NCI-H345 treated with DMSO at 0.1 percent for 48 hours (cell line): ENCODE measurements at regions not wholly inside any gene's neighbourhood (a gene's known extent, or its start where the extent isn't known, plus 50 kb on each side); places are given as distances from the start of the nearest gene placed in this dataset.

Experiments
- DNase-seq: peaks from one replicate; lab custom pipeline; 2025; ENCODE audit not compliant: unreplicated experiment; lab: John Stamatoyannopoulos, UW

DNA sequence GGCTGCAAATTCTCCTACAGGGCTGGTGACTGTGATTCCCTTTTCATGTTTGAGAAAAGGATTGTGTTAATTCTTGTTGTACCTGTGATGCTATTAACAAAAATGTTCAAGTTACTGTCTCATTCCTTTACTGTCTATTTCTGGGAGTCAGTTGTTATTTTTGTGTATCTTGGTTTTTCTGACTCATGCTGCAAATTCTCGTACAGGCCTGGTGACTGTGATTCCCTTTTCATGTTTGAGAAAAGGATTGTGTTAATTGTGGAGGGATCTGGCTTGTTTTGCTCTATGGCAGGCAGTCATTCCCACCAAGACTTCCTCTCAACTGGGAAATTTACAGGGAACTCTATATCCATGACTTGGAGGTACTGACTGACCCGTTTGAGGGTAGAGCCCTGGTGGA is 693.4 kb upstream of the INTU start:
- DNase-seq, result no peak

DNA sequence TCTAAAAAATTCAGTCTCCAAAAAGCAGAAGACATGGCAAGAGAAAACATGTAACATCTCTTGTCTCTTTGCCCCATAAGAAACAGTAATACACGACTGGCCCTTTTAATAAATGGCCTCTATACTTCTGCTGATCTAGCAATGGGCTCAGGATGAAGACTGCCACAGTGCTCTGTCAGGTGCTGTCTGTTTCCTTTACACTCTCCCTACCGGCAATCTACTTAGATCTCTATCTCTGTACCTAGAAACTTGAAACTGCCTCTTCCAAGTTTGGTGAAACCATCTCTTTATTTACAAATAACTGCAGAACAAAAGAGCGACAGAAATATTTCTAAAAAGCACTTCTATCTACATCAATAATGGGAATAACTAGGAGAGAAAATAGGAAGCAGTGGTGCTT is 685.2 kb upstream of the INTU start:
- DNase-seq, result no peak

DNA sequence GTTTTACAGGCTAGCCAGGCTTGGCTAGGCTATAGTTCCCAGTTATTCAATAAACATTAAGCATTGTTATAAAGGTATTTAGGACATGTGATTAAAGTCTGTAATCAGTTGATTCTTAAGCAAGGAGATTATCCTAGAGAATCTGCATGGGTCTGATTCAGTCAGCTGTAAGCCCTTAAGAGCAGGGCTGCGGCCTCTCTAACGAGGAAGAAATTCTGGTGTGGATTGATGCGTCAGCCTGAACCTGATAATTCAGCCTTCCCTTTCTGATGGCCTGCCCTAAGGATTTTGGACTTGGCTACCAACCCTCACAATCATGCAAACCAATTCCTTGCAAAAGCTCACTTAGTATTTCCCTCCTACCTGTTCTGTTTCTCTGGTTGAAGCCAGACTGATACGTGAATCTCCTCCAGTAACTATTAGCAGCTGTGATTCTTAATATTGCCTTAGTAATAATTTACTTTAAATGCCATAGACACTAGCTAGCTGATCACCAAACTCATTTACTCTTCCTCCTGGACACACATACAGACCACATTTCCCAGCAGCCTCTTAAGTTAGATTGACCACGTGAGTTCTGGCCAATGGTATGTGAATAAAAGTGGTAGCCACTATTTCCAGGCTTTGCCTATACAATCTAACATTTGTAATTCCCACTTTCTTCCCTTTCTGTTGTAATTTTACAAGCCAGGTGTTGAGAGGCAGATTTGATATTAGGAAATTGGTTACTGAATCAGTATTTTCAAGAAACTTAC is 678.0 kb upstream of the INTU start:
- no peak for DNase-seq

DNA sequence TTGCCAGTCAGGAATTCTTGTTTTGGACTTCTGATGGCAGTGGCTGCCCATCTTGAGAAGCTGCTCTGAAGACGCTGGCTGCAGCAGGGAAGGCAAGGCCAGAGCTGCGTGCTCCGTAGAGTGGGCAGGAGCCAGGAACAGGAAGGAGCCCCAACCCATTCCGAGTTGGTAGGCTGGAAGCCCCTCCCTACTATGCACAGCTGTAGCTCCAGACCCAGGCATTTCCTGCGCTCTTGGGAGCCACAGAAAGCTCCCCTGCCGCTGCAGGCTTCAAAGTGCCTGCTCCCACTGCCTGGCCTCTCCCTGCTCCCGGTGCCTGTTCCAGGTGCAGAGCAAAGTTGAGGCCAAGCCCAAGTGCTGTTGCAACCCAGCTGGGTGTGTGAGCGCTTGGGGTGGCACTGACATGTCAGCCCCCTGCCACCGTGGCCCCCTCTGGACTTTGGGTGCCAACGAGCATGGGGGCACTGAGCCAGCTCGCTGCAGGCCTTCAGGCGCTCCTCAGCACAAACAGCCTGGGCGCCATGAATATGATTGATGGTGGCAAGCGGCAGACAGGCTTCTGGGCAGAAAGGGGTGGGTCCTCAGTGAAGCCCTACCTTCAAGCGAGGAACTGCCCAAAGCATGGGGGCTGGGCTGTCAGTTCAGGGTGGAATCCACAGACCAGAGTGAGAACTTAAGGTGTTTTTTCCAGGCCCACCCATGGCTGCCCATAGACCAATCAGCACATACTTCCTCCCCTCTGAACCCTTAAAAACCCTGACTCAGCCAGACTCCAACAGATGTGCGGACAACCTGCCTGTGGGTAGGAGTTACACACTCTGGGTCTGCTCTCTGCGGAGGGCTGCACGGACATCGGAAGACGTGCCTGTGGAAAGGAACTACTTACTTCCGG is 677.2 kb upstream of the INTU start:
- no peak for DNase-seq

DNA sequence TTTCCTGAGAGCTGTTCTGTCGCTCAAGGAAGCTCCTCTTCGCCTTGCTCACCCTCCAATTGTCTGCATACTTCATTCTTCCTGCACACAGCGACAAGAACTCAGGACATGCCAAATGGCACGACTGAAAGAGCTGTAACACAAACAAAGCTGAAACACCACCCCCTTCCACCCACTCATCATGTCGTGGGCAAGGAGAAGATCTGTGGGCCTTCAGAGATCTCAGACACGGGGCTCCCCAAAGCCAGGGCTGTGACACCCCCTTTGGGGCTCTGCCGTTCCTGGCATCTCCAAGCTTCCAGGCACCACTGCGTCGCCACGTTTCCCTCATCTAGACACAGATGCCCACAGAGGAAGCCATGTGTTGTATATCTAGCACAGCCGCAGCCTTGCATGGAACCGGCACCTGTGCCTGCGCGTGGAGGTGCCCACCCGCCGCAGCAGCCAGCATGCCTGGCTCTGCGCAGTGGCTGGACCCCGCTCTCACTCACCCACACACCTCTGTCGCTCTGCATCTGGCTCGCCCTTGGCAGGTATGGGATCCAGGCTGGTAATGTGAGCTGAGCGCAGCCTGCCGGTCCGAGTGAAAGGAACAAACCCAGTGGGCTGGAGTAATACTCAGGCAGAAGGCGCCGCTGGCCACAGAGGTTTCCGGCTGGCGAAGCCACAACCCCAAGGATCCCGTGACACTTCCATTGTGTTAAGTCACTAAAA is 676.4 kb upstream of the INTU start:
- DNase-seq, result no peak

DNA sequence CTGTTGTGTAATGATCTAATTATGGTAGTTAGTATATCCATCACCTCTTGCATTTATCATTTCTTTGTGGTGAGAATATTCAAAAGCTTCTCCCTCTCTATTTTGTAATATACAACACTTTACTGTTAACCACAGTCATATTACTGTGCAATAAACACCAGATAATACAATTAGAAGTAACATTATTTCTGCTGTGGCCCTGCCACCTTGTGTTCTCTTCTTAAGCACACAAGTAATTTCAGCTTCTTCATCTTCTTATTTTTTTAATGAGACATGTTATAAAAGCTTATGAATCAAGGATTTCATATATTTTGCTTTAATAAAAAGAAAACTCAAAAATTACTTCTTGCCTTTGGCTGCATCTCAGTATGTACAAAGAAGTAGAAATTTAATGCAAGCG is 675.2 kb upstream of the INTU start:
- DNase-seq, result no peak

DNA sequence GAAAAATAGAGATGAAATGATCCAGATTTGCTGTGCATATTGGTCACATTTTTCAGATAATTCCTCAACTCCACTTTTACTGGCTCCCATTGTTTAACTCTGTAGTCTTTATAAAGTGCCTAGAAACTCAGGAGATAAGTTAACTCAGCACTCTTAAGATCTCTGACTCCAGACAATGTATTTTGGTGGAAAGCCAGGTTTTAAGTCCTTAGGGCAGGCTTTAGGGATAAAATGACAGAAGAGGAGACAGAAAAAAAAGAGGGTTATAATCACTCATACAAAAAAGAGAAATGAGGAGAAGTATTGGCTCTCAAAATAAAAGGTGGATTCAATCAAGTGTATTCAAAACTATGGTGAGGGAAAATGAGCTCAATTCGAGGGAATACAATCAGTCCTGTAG is 674.8 kb upstream of the INTU start:
- DNase-seq, result no peak

DNA sequence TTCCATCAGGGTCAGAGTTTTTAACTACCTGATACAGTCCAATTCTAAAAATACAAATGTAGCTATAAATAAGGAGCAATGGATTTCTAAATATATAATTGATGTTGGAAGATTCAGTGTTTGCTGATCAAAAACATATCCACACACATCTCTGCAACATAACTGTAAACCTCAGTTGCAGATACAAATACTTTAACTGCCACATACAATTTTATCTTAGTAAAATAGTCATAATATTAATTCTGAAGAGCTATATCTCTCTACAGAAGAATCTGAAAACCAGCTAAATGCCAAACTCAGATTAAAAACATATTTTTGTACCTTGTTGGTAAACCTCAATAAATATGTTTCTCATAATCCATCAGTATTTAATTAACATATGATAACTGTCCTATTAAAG is 674.3 kb upstream of the INTU start:
- DNase-seq, result no peak

DNA sequence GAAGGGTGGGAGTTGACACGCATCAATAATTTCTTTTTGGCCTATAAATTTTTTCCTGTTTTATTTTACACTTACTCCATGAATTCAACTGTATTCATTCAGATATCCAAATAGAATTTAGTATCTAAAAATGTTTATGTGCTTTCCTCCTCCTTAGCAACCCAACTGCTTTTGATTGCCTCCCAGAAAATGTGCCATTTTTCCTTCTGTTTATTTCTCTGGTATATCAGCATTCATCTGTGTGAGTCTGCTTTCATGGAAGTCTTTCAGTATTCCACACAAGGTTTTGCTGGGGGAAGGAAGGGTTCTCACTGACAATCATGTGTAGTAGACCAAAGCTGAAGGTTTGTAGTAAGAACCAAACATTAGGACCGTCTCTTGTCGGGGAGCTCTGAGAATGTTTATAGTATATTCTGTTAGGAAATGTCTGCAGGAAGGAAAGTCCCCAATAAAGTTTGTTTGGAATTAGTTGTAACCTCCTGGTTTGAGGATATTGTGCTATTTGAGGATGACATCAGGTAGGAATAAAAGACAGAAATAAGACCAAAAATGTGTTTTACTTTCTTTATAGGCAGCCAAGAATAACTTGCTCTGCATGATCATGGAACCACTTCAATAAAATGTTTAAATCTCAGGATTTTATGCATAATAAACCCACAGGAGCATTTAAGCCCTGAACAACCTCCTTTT is 673.6 kb upstream of the INTU start:
- DNase-seq, result no peak

DNA sequence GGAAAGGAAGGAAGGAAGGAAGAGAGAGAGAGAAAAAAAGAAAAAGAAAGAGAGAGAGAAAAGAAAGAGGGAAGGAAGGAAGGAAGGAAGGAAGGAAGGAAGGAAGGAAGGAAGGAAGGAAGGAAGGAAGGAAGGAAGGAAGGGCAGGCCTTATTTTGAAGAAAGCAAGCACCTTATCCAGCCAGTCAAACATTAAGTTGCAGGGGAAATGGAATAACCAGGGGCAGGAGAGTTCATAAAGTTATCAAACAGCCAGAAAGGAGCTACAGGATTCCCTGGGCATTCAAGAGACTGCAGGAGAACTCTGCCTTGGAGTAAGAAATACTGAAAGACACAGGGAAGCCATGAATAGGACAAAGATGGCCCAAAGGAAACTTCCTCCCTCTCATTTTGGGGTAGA is 672.0 kb upstream of the INTU start:
- no peak for DNase-seq

DNA sequence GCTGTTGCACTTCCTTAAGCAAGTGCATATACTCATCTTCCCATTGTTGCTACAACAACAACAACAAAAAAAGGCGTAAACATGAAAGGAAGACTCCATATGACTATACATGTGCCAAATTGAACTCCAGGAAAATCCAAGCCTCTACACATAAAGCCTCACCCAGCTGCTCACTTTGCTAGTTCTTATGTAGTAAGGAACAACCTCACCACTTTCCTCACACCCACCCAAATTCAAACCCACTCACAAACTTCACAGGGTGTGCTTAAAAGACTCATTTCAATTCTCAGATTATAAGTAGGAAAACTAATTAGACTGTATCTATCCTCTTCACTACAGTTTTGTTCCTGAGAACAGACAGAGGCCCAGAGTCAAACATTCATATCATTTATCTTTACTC is 671.1 kb upstream of the INTU start:
- no peak for DNase-seq

DNA sequence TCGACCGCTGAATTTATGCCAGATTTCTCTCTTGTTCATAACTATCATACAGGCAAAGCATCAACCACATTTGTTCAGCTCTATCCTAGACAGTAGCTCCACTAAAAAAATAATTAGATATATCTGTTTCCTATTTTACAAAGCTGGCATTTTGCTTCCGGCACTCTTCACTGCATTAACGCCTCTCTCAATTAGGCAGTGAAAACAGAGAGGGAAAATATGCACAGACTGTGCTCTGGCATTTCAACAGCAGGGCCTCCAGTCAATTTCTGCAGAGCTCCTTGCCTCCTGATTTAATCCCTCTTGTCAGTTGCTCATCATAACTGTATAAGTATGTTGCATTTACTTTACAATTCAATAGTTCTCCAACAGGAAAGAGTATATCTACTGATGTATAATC is 666.9 kb upstream of the INTU start:
- DNase-seq, result no peak

DNA sequence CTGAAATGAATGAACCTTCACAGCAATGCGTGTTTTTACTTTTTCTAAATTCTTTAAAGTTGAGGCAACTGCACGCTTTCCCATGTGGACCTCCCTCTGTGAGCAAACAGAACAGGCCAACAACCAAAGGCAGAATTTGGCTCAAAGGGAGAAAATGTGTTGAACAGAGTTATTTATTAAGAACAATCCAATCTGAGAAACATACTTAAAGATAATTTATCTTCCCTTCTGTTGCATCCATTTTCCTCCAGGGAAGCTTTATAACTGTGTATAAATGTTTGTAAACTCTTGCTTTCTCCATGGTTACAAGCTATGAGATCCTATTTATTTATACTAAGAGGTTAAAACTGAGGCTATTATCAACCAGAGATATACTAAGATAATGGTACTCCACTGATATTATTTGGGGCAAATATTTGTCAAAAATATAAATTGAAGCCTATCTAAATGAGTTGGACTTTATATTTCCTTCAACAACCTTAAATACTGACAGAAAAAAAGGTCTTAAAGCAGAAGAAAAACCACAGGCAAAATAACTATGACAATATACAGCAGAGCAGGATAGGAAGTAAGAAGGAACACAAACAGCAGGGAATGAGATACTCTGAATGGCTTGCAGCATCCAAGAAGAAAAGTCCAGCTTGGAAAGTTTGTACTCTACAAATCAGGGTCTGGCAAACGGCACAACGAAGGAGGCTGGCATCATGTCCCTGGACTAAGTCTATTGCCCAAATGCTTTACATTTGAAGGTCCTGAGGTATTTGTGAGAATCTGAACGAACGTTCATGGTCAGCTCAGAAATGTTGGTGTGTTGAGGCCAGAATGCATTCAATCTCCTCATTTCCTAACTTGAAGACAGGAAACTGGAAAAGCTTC is 663.2 kb upstream of the INTU start:
- no peak for DNase-seq

DNA sequence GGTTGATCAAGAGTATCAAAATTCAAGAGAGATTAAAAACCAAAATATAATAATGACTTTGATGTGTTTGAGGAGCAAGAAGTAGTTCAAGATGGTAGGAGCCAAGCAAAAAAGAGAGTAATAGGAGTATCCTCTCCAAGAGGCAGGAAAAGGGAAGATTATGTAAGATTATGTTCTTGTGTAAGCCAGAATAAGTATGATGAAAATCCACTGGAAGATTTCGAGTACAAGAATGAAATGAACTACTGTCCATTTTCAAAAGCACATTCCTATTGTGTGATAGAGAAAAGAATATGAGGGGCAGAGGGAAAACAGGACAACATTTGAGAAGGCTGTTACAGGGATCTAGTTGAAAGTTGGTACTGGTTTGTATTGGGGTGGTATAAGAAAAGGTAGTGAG is 659.6 kb upstream of the INTU start:
- no peak for DNase-seq

DNA sequence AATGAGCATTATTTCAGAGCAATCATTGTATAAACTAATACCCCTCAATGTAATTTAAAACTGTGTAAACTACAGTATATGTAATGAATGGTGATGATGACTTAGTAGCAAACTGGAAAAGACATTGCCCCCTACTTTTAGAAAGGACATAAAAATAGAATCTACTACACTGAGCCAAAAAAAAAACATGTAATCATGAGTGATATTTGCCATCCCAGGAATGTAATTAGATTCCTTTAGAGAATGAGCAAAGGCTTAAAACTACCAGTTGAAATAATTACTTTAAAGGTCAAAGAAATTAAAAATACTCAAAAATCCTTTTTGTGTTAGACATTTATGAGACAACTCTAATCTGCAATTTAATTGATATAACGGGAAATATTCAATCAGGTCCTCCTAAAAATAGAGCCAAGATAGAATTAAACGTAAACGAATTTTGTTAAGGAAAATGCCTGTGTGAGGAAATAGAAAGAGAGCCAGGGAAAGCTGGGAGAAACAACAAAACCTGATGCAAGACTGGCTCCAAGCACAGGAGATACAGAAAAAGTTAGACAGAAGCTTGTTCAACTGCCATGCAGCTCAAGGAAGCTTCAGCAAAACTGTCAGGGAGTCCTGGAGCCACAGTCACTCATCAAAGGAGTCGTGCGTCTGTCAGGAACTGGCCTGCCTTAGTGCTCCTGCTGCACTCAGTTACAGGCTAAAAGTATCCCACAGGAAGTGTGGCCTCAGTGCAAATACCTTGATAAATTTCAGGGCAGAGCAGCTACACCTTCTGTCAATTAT is 655.7 kb upstream of the INTU start:
- no peak for DNase-seq

DNA sequence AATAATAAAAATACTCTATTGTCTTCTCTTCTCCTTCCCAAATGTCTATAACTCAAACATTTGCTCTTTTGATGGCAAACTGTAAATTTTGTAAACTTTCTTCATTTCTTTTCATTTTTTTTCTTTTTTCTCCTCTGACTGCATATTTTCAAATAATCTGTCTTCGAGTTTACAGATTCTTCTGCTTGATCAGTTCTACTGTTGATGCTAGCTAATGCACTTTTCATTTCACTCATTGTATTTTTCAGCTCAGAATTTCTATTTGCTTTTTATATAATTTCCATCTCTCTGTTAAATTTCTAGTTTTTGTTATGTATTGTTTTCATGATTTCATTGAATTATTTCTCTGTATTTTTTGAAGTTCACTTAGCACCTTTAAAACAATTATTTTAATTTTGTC is 646.8 kb upstream of the INTU start:
- no peak for DNase-seq

DNA sequence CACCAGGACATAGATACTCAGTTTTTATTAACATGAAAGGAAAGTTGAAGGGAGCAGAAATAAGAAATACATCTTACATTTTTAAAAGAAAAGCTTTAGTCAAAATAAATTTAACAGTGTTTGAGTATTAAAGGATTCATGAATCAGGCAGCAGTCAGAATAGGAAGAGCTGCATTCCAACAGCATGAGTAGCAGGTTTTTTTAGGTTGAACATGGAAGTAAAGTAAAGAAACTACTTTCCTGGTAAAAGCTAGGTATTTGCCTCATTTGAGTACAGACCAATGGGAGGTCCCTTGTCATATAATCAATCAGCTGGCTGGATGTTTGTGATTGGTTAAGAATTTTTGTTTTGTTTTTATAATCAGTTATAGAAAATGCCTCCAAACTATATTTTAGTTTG is 645.9 kb upstream of the INTU start:
- no peak for DNase-seq

DNA sequence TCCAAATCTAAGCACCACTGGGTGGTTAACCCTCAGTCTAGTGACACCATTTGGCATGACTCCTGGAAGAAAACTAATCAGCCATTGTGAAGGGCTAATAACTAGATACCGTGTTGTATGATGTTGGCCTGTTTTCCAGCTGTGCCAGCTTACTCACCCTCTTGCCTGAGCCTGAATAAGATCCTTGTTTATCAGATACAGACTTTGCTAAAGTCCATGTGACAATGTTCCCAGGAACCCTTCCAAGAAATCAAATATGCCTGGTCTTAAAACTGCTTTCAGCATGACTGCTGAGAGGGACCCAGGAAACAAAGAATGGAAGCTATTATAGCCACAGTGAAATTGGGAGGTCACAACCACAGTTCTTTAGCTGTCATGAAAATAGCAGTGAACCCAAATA is 640.8 kb upstream of the INTU start:
- DNase-seq, result no peak

DNA sequence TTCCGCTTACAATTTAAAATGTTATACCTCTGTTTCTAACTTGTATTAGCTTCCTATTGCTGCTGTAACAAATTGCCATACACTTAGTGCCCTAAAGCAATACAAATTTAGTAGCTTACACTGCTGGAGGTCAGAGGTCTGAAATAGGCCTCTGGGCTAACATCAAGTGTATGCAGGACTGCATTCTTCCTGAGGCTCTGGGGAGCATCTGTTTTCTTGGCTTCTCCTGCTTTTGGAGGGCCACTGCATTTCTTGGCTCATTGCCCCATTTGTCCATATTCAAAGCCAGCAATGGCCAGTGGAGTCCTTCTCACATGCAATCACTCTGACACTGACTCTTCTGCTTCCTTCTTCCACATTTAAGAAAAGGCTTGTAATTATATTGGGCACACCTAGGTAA is 639.8 kb upstream of the INTU start:
- DNase-seq, result no peak

DNA sequence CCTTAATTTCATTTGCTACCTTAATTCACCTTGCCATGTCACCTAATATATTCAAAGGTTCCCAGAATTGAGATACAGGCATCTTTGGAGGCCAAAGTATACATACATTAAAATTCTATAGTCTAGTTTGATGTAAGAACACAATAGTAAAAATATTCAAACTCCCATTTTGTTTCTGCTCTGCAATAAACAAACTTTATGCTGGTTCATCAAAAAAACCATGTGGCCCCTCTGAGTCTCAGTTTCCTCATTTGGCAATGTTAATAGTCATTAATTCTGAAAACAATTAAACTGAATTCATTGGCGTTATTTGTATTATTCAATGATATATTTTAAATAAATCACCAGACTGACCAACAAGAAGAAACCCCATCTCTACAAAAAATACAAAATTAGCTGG is 639.4 kb upstream of the INTU start:
- no peak for DNase-seq
